ENCODE measurements at regions not wholly inside any gene's neighbourhood (a gene's known extent, or its start where the extent isn't known, plus 50 kb on each side); places are given as distances from the start of the nearest gene placed in this dataset.
"Not testable (repeated sequence)": the region's sequence is repeated elsewhere in the genome, so short reads cannot be mapped to it uniquely, and the experiment has no call there.

GRCh38 chr2:39872748-39873147, 93.7 kb upstream of the THUMPD2 start:
- DNase-seq (ENCODE audit: low read depth in 3 of 3) = no peak

GRCh38 chr2:39871291-39871761, 92.3 kb upstream of the THUMPD2 start:
- DNase-seq (ENCODE audit: low read depth in 3 of 3) = no peak

- DNase-seq (ENCODE audit: low read depth in 3 of 3) = no peak
These were observed 91.8 kb upstream of the THUMPD2 start for GRCh38 chr2:39870871-39871270.

- DNase-seq (ENCODE audit: low read depth in 3 of 3) = no peak
These were observed 88.2 kb upstream of the THUMPD2 start for GRCh38 chr2:39867268-39867667.

- no peak for DNase-seq (ENCODE audit: low read depth in 3 of 3)
These were observed 86.7 kb upstream of the THUMPD2 start for GRCh38 chr2:39865751-39866150.

GRCh38 chr2:39863672-39864071, 84.6 kb upstream of the THUMPD2 start:
- DNase-seq (ENCODE audit: low read depth in 3 of 3) = not testable (repeated sequence)

- no peak for DNase-seq (ENCODE audit: low read depth in 3 of 3)
These were observed 81.5 kb upstream of the THUMPD2 start for GRCh38 chr2:39860538-39860937.

GRCh38 chr2:39858677-39859076, 79.6 kb upstream of the THUMPD2 start:
- no peak for DNase-seq (ENCODE audit: low read depth in 3 of 3)

- no peak for DNase-seq (ENCODE audit: low read depth in 3 of 3)
These were observed 76.8 kb upstream of the THUMPD2 start for GRCh38 chr2:39855856-39856255.

- DNase-seq (ENCODE audit: low read depth in 3 of 3) = no peak
These were observed 75.7 kb upstream of the THUMPD2 start for GRCh38 chr2:39854771-39855170.

GRCh38 chr2:39852831-39853230, 73.8 kb upstream of the THUMPD2 start:
- DNase-seq (ENCODE audit: low read depth in 3 of 3) = no peak

GRCh38 chr2:39851651-39852110, 72.6 kb upstream of the THUMPD2 start:
- no peak for DNase-seq (ENCODE audit: low read depth in 3 of 3)

GRCh38 chr2:39851251-39851650, 72.2 kb upstream of the THUMPD2 start:
- DNase-seq (ENCODE audit: low read depth in 3 of 3) = no peak

- no peak for DNase-seq (ENCODE audit: low read depth in 3 of 3)
These were observed 71.0 kb upstream of the THUMPD2 start for GRCh38 chr2:39849982-39850526.

- no peak for DNase-seq (ENCODE audit: low read depth in 3 of 3)
These were observed 70.0 kb upstream of the THUMPD2 start for GRCh38 chr2:39849064-39849463.

GRCh38 chr2:39845460-39846146, 66.5 kb upstream of the THUMPD2 start:
- no peak for DNase-seq (ENCODE audit: low read depth in 3 of 3)

GRCh38 chr2:39839261-39839848, 60.3 kb upstream of the THUMPD2 start:
- no peak for DNase-seq (ENCODE audit: low read depth in 3 of 3)

- DNase-seq (ENCODE audit: low read depth in 3 of 3) = no peak
These were observed 59.5 kb upstream of the THUMPD2 start for GRCh38 chr2:39838589-39838988.

- DNase-seq (ENCODE audit: low read depth in 3 of 3) = peak in 1 of 3 experiments; percentile 9
These were observed 58.9 kb upstream of the THUMPD2 start for GRCh38 chr2:39837856-39838453.

GRCh38 chr2:39836638-39837037, 57.6 kb upstream of the THUMPD2 start:
- DNase-seq (ENCODE audit: low read depth in 3 of 3) = no peak

GRCh38 chr2:39834426-39834825, 55.4 kb upstream of the THUMPD2 start:
- DNase-seq (ENCODE audit: low read depth in 3 of 3) = no peak

- DNase-seq (ENCODE audit: low read depth in 3 of 3) = not testable (repeated sequence)
These were observed 51.6 kb upstream of the THUMPD2 start for GRCh38 chr2:39830610-39831009.

Data from stimulated activated CD4-positive, alpha-beta T cell treated with anti-CD3 and anti-CD28 coated beads, TNF-alpha, amount 100 ng/mL, for 24 hours (primary cell).